GM12864 (cell line): ENCODE measurements at regions not wholly inside any gene's neighbourhood (a gene's known extent, or its start where the extent isn't known, plus 50 kb on each side); places are given as distances from the start of the nearest gene placed in this dataset.
"Not testable (repeated sequence)": the region's sequence is repeated elsewhere in the genome, so short reads cannot be mapped to it uniquely, and the experiment has no call there.

Source experiments
- DNase-seq: peaks from one replicate; pipeline ENCODE4 v3.0.0-alpha.2; 2011; ENCODE audit warnings: low read depth
- H3K4me3 ChIP-seq: 2 replicates; pipeline ENCODE4 v1.5.1; 2011; ENCODE audit warnings: mild to moderate bottlenecking, low read depth, low read length, control low read depth
- CTCF ChIP-seq: IDR thresholded peaks from 2 replicates; pipeline ENCODE4 v1.5.1; 2011; ENCODE audit warnings: low read depth, mild to moderate bottlenecking, moderate library complexity, low read length, control low read depth, inconsistent platforms; ENCODE audit errors: missing control alignments

GRCh38 chr9:26789959-26790358, 102.6 kb downstream of the CAAP1 start:
- no peak for DNase-seq
- TF ChIP-seq CTCF, result no peak
- no peak overlapping the region for H3K4me3 ChIP-seq

GRCh38 chr9:26786564-26786963, 106.0 kb downstream of the CAAP1 start:
- no peak overlapping the region for H3K4me3 ChIP-seq
- DNase-seq, result no peak
- no peak for TF ChIP-seq CTCF

GRCh38 chr9:26782899-26783298, 109.7 kb downstream of the CAAP1 start:
- DNase-seq, result no peak
- no peak overlapping the region for H3K4me3 ChIP-seq
- TF ChIP-seq CTCF, result no peak

- no peak for DNase-seq
- TF ChIP-seq CTCF, result no peak
These were observed 110.7 kb downstream of the CAAP1 start for GRCh38 chr9:26781906-26782305.

GRCh38 chr9:26780307-26780706, 112.3 kb downstream of the CAAP1 start:
- H3K4me3 ChIP-seq, DNase-seq: not testable (repeated sequence)

More at GRCh38 chr9:26781906-26782305, 110.7 kb downstream of the CAAP1 start:
- no peak overlapping the region for H3K4me3 ChIP-seq

GRCh38 chr9:26779062-26779461, 113.5 kb downstream of the CAAP1 start:
- DNase-seq, result no peak
- H3K4me3 ChIP-seq, result no peak overlapping the region
- TF ChIP-seq CTCF, result no peak

GRCh38 chr9:26775391-26775790, 117.2 kb downstream of the CAAP1 start:
- TF ChIP-seq CTCF, result no peak
- no peak overlapping the region for H3K4me3 ChIP-seq
- DNase-seq, result no peak

GRCh38 chr9:26773056-26773455, 119.5 kb downstream of the CAAP1 start:
- H3K4me3 ChIP-seq, result no peak overlapping the region
- no peak for DNase-seq
- no peak for TF ChIP-seq CTCF
